IMR-90 (cell line): ENCODE measurements at regions not wholly inside any gene's neighbourhood (a gene's known extent, or its start where the extent isn't known, plus 50 kb on each side); places are given as distances from the start of the nearest gene placed in this dataset.

ENCODE experiments used
- ATAC-seq: fragments of 200-7000 bp; cut with Tn5 transposase; 2 replicates; pipeline ENCODE4 v1.9.1; 2020; ENCODE audit warnings: low read depth, mild to moderate bottlenecking, moderate library complexity
- BruUV-seq: library from RNA; stranded (reverse); fragments of 400-500 nt; replicated peaks from 2 replicates; lab custom pipeline; 2021; lab: Mats Ljungman, UMichigan
- CTCF ChIA-PET: fragments of 300-600 bp; formaldehyde crosslinking; extraction: SDS; loops from one replicate; lab custom pipeline; 2021; ENCODE audit warnings: antibody characterized with exemption; lab: Yijun Ruan, JAX
- POLR2A ChIA-PET: fragments of 300-600 bp; sonication (Branson Sonifier 250); formaldehyde crosslinking; loops from one replicate; lab custom pipeline; 2022; ENCODE audit warnings: antibody characterized with exemption; ENCODE audit not compliant: unreplicated experiment; lab: Charles Lee
- DNase-seq: peaks from one replicate; pipeline ENCODE4 v3.0.0; 2013
- H2AFZ ChIP-seq: replicated peaks from 2 replicates; pipeline ENCODE3; 2013; ENCODE audit warnings: low read length, mild to moderate bottlenecking; ENCODE audit not compliant: poor library complexity
- H2AK5ac ChIP-seq: 2 replicates; pipeline ENCODE4 v1.6.1; 2013; ENCODE audit warnings: low read depth, low read length, inconsistent platforms
- H2AK9ac ChIP-seq: replicated peaks from 2 replicates; pipeline ENCODE3; 2013; ENCODE audit warnings: mild to moderate bottlenecking, low read depth, low read length, moderate library complexity; ENCODE audit not compliant: poor library complexity
- H2BK120ac ChIP-seq: 2 replicates; pipeline ENCODE4 v1.6.1; 2013; ENCODE audit warnings: low read depth, low read length, inconsistent platforms
- H2BK15ac ChIP-seq: 3 replicates; pipeline ENCODE4 v1.6.1; 2013; ENCODE audit warnings: low read depth, low read length, inconsistent platforms
- H2BK20ac ChIP-seq: 2 replicates; pipeline ENCODE4 v1.6.1; 2013; ENCODE audit warnings: low read depth, mild to moderate bottlenecking, inconsistent platforms, low read length, moderate library complexity
- H2BK5ac ChIP-seq: 2 replicates; pipeline ENCODE4 v1.6.1; 2013; ENCODE audit warnings: mild to moderate bottlenecking, low read depth, low read length, inconsistent platforms; ENCODE audit not compliant: poor library complexity, severe bottlenecking
- H3K14ac ChIP-seq: replicated peaks from 2 replicates; pipeline ENCODE4 v1.6.1; 2013; ENCODE audit warnings: low read depth, low read length, inconsistent platforms
- H3K18ac ChIP-seq: 2 replicates; pipeline ENCODE4 v1.6.1; 2013; ENCODE audit warnings: low read depth, low read length, control low read depth
- H3K23ac ChIP-seq: 2 replicates; pipeline ENCODE4 v1.6.1; 2013; ENCODE audit warnings: low read depth, low read length, inconsistent platforms
- H3K27ac ChIP-seq: 2 replicates; pipeline ENCODE4 v1.5.1; 2013; ENCODE audit warnings: mild to moderate bottlenecking, control low read depth, low read length; ENCODE audit not compliant: insufficient read depth
- H3K27me3 ChIP-seq: 2 replicates; pipeline ENCODE4 v1.6.1; 2013; ENCODE audit warnings: low read length; ENCODE audit not compliant: control insufficient read depth, insufficient read depth
- H3K36me3 ChIP-seq: 2 replicates; pipeline ENCODE4 v1.6.1; 2013; ENCODE audit warnings: low read length, mixed read lengths; ENCODE audit not compliant: control insufficient read depth, insufficient read depth
- H3K4ac ChIP-seq: 2 replicates; pipeline ENCODE4 v1.6.1; 2013; ENCODE audit warnings: low read depth, low read length, inconsistent platforms
- H3K4me1 ChIP-seq: 2 replicates; pipeline ENCODE4 v1.6.1; 2013; ENCODE audit warnings: low read length, mixed read lengths; ENCODE audit not compliant: control insufficient read depth, insufficient read depth
- H3K4me2 ChIP-seq: 2 replicates; pipeline ENCODE4 v1.6.1; 2013; ENCODE audit warnings: low read depth, mild to moderate bottlenecking, control low read depth, low read length, moderate library complexity
- H3K4me3 ChIP-seq: 2 replicates; pipeline ENCODE4 v1.5.1; 2013; ENCODE audit warnings: low read depth, mild to moderate bottlenecking, control low read depth, low read length, moderate library complexity; ENCODE audit not compliant: insufficient read depth
- H3K56ac ChIP-seq: 2 replicates; pipeline ENCODE4 v1.6.1; 2013; ENCODE audit warnings: low read length, inconsistent platforms; ENCODE audit not compliant: insufficient read depth; ENCODE audit errors: extremely low read depth
- H3K79me1 ChIP-seq, 2 experiments: 2 replicates each; pipeline ENCODE4 v1.6.1; 2013; ENCODE audit warnings: low read length in 2 of 2, inconsistent platforms in 1 of 2, low read depth in 1 of 2
- H3K9ac ChIP-seq: 2 replicates; pipeline ENCODE4 v1.6.1; 2013; ENCODE audit warnings: low read depth, low read length, control low read depth
- H3K9me1 ChIP-seq: 2 replicates; pipeline ENCODE4 v1.6.1; 2013; ENCODE audit warnings: low read length, inconsistent platforms; ENCODE audit not compliant: insufficient read depth
- H3K9me3 ChIP-seq: 2 replicates; pipeline ENCODE4 v1.6.1; 2013; ENCODE audit warnings: low read length; ENCODE audit not compliant: control insufficient read depth, insufficient read depth
- H4K20me1 ChIP-seq: 2 replicates; pipeline ENCODE4 v1.6.1; 2013; ENCODE audit warnings: low read length, inconsistent platforms; ENCODE audit not compliant: insufficient read depth
- H4K5ac ChIP-seq: 2 replicates; pipeline ENCODE4 v1.6.1; 2013; ENCODE audit warnings: mild to moderate bottlenecking, low read depth, low read length, control low read depth
- H4K8ac ChIP-seq, 2 experiments: 2 replicates each; pipeline ENCODE4 v1.6.1; 2013; ENCODE audit warnings: low read depth in 2 of 2, low read length in 2 of 2, control low read depth in 1 of 2, inconsistent platforms in 1 of 2
- H4K91ac ChIP-seq: 2 replicates; pipeline ENCODE4 v1.6.1; 2013; ENCODE audit warnings: low read depth, low read length, inconsistent platforms; ENCODE audit not compliant: insufficient read depth
- BHLHE40 ChIP-seq: fragments of 150-350 bp; IDR thresholded peaks from 2 replicates; pipeline ENCODE4 v1.6.1; 2016; ENCODE audit warnings: mild to moderate bottlenecking, low read depth, low read length
- MAZ ChIP-seq: IDR thresholded peaks from 2 replicates; pipeline ENCODE4 v1.6.1; 2012; ENCODE audit warnings: low read depth, mild to moderate bottlenecking, low read length, improper control_type of control experiment, moderate library complexity, borderline replicate concordance
- MXI1 ChIP-seq: IDR thresholded peaks from 2 replicates; pipeline ENCODE4 v1.6.1; 2012; ENCODE audit warnings: low read depth, mild to moderate bottlenecking, low read length, moderate library complexity, borderline replicate concordance
- NFE2L2 ChIP-seq: fragments of 150-350 bp; IDR thresholded peaks from 2 replicates; pipeline ENCODE4 v1.6.1; 2016; ENCODE audit warnings: low read depth, mild to moderate bottlenecking, low read length
- RCOR1 ChIP-seq: IDR thresholded peaks from 2 replicates; pipeline ENCODE4 v1.6.1; 2012; ENCODE audit warnings: mild to moderate bottlenecking, low read length, improper control_type of control experiment; ENCODE audit not compliant: insufficient replicate concordance
- dilution Hi-C: fragments of 300-500 bp; cut with HindIII; formaldehyde crosslinking; loops from one replicate; pipeline ENCODE4 v1.14.3; 2018; ENCODE audit warnings: low sequenced_read_pairs; ENCODE audit not compliant: unreplicated experiment
- in situ Hi-C: fragments of 300-500 bp; cut with MboI; formaldehyde crosslinking; loops from 3 replicates; pipeline ENCODE4 v1.14.3; 2019; ENCODE audit warnings: low sequenced_read_pairs, inconsistent platforms, mixed read lengths
- intact Hi-C: fragments of 100-400 bp; cut with micrococcal nuclease; formaldehyde crosslinking; loops from 2 replicates; pipeline ENCODE4 v1.10.0; 2022

DNA sequence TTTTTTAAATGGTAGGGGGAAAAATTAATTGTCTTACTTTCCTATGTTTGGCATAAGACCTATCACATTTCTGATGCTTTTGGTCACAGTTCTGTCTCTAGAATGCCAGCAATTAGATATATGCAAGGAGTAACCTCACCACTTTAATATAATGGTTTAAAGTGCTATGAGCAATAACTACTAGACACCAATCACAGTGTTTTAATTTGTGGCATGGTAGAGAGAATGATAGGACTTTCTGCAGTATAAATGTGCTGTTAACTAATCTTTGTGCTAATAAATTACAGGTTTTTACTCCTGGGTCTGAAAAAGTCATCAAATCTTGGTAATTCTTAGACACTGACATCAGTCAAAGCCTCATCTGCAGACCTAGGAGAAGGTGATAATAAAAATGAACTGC lies 2110.3 kb downstream of the NCAM2 start:
- ATAC-seq (no peak), DNase-seq (no peak)
- no peak overlapping the region for H3K9ac ChIP-seq
- no peak overlapping the region for H2BK15ac ChIP-seq
- dilution Hi-C loops (no loop called here), in situ Hi-C loops (no loop called here), intact Hi-C loops (no loop called here)
- peaks cover 5% of the 10 kb centered on the region; the same call in 1 of the 2 replicates for H3K9me3 ChIP-seq
- no peak overlapping the region for H4K8ac ChIP-seq
- H3K4me2 ChIP-seq: no peak overlapping the region
- ChIA-PET CTCF (no interaction called here), POLR2A (no interaction called here)
- H2AK5ac ChIP-seq: no peak overlapping the region
- H3K36me3 ChIP-seq: no peaks in the 10 kb centered on the region
- no peak overlapping the region for H3K14ac ChIP-seq
- H3K9me1 ChIP-seq: no peaks in the 10 kb centered on the region
- no peaks in the 10 kb centered on the region for H3K27me3 ChIP-seq
- H4K20me1 ChIP-seq: no peaks in the 10 kb centered on the region
- no peak overlapping the region for H4K91ac ChIP-seq
- no TSS peak for BruUV-seq
- no peak overlapping the region for H2AFZ ChIP-seq
- H3K79me1 ChIP-seq: no peaks in the 10 kb centered on the region
- H3K56ac ChIP-seq: no peak overlapping the region
- no peak overlapping the region for H3K27ac ChIP-seq
- no peak overlapping the region for H3K18ac ChIP-seq
- no peak overlapping the region for H3K4me3 ChIP-seq
- no peak overlapping the region for H3K23ac ChIP-seq
- no peak overlapping the region for H2AK9ac ChIP-seq
- no peak for TF ChIP-seq NFE2L2
- TF ChIP-seq MAZ: no peak
- no peak for TF ChIP-seq RCOR1
- TF ChIP-seq BHLHE40: no peak
- no peak for TF ChIP-seq MXI1
- no peak overlapping the region for H4K5ac ChIP-seq
- H2BK5ac ChIP-seq: no peak overlapping the region
- no peak overlapping the region for H3K4ac ChIP-seq
- H2BK20ac ChIP-seq: no peak overlapping the region
- no peaks in the 10 kb centered on the region for H3K4me1 ChIP-seq
- no peak overlapping the region for H2BK120ac ChIP-seq
